ENCODE measurements at regions not wholly inside any gene's neighbourhood (a gene's known extent, or its start where the extent isn't known, plus 50 kb on each side); places are given as distances from the start of the nearest gene placed in this dataset.

- DNase-seq (ENCODE audit: low spot score) = no peak
These were observed 138.8 kb upstream of the NALF2 start for GRCh38 chrX:69365349-69365748.

GRCh38 chrX:69362856-69363255 is 141.3 kb upstream of the NALF2 start:
- DNase-seq (ENCODE audit: low spot score) = no peak

GRCh38 chrX:69362354-69362753 is 141.8 kb upstream of the NALF2 start:
- no peak for DNase-seq (ENCODE audit: low spot score)

- no peak for DNase-seq (ENCODE audit: low spot score)
These were observed 142.7 kb upstream of the NALF2 start for GRCh38 chrX:69361311-69361845.

- DNase-seq (ENCODE audit: low spot score) = no peak
These were observed 146.8 kb upstream of the NALF2 start for GRCh38 chrX:69357317-69357716.

- DNase-seq (ENCODE audit: low spot score) = no peak
These were observed 159.6 kb upstream of the PJA1 start for GRCh38 chrX:69324851-69325250.

GRCh38 chrX:69323786-69324720 is 158.8 kb upstream of the PJA1 start:
- DNase-seq (ENCODE audit: low spot score) = no peak

GRCh38 chrX:69321789-69322188 is 156.5 kb upstream of the PJA1 start:
- no peak for DNase-seq (ENCODE audit: low spot score)

GRCh38 chrX:69321006-69321655 is 155.9 kb upstream of the PJA1 start:
- DNase-seq (ENCODE audit: low spot score) = no peak

- DNase-seq (ENCODE audit: low spot score) = no peak
These were observed 154.9 kb upstream of the PJA1 start for GRCh38 chrX:69320116-69320515.

GRCh38 chrX:69319376-69319775 is 154.1 kb upstream of the PJA1 start:
- DNase-seq (ENCODE audit: low spot score) = no peak

GRCh38 chrX:69318651-69319340 is 153.5 kb upstream of the PJA1 start:
- no peak for DNase-seq (ENCODE audit: low spot score)

GRCh38 chrX:69317721-69318120 is 152.5 kb upstream of the PJA1 start:
- DNase-seq (ENCODE audit: low spot score) = no peak

GRCh38 chrX:69314436-69315348 is 149.4 kb upstream of the PJA1 start:
- no peak for DNase-seq (ENCODE audit: low spot score)

- DNase-seq (ENCODE audit: low spot score) = no peak
These were observed 148.5 kb upstream of the PJA1 start for GRCh38 chrX:69313617-69314290.

GRCh38 chrX:69311936-69312670 is 146.8 kb upstream of the PJA1 start:
- no peak for DNase-seq (ENCODE audit: low spot score)

GRCh38 chrX:69309074-69309792 is 144.0 kb upstream of the PJA1 start:
- no peak for DNase-seq (ENCODE audit: low spot score)

GRCh38 chrX:69307756-69308155 is 142.5 kb upstream of the PJA1 start:
- DNase-seq (ENCODE audit: low spot score) = no peak

GRCh38 chrX:69307029-69307428 is 141.8 kb upstream of the PJA1 start:
- no peak for DNase-seq (ENCODE audit: low spot score)

- DNase-seq (ENCODE audit: low spot score) = no peak
These were observed 140.8 kb upstream of the PJA1 start for GRCh38 chrX:69306063-69306404.
